ENCODE measurements at regions not wholly inside any gene's neighbourhood (a gene's known extent, or its start where the extent isn't known, plus 50 kb on each side); places are given as distances from the start of the nearest gene placed in this dataset. TPM values are rescaled to one million over a fixed set of nuclear protein-coding genes. Genes with fewer than 3 reads are reported as not detected.

Small RNAs in the stretch of these regions (small RNA-seq; reads per million reads assigned to genes)
- gene RNU7-147P = not detected

Data from occipital lobe (tissue), 1 donor.